ENCODE measurements at regions not wholly inside any gene's neighbourhood (a gene's known extent, or its start where the extent isn't known, plus 50 kb on each side); places are given as distances from the start of the nearest gene placed in this dataset.

GRCh38 chr3:99482191-99482590, 156.2 kb upstream of the COL8A1 start:
- TF ChIP-seq CTCF (IDR thresholded peaks at IDR 0.05) (no peak), POLR2A (IDR thresholded peaks at IDR 0.05) (no peak), POLR2AphosphoS5 (IDR thresholded peaks at IDR 0.05) (no peak)

Data from stomach (tissue), 4 donors.